ENCODE measurements at regions not wholly inside any gene's neighbourhood (a gene's known extent, or its start where the extent isn't known, plus 50 kb on each side); places are given as distances from the start of the nearest gene placed in this dataset.

DNA sequence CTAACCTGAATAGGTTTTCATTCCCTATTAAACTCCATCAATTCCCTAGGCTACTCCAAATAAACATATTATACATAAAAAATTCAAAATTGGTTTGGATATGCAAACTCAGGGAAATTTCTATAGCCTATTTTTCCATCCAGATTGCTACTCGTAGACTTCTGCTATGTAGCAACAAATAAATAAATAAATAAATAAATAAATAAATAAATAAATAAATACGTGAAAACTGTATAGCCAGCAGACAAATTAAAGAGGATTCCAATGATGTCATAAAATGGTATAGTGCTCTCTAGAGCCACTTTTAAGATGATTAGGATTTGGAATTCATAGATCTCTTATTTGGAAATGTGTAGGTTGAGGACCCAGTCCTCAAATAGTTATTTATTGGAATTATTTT is 1193.2 kb upstream of the NUDT12 start:
- 84 to 88% methylated on average over 2 of the region's 2 CpGs for WGBS, 2 donors
- DNase-seq, result no peak
- H3K4me1 ChIP-seq (ENCODE audit: control insufficient read depth in 5 of 5, insufficient read depth in 5 of 5, low read length in 5 of 5), result no peaks in the 10 kb centered on the region
- H3K36me3 ChIP-seq (ENCODE audit: control insufficient read depth in 4 of 4, insufficient read depth in 4 of 4, low read length in 4 of 4), result no peaks in the 10 kb centered on the region
- ATAC-seq (ENCODE audit: insufficient read depth, low FRiP score), result no peak
- H3K9ac ChIP-seq (ENCODE audit: insufficient read depth in 1 of 2, low read length in 2 of 2), result no peak overlapping the region
- H3K9me3 ChIP-seq (ENCODE audit: control insufficient read depth in 4 of 4, insufficient read depth in 3 of 4, low read length in 3 of 4), result peaks cover 0 to 4% (median 0%) of the 10 kb centered on the region in 4 donors
- H3K27ac ChIP-seq (ENCODE audit: low read depth in 1 of 2, low read length in 1 of 2), result no peak overlapping the region
- no peak overlapping the region for H3K4me3 ChIP-seq
- H3K27me3 ChIP-seq (ENCODE audit: control insufficient read depth in 3 of 3, insufficient read depth in 3 of 3, low read length in 2 of 3), result no peaks in the 10 kb centered on the region
- TF ChIP-seq CTCF (IDR thresholded peaks at IDR 0.05; ENCODE audit: control extremely low read depth, extremely low read depth), result no peak

- H3K4me1 ChIP-seq (ENCODE audit: control insufficient read depth in 5 of 5, insufficient read depth in 5 of 5, low read length in 5 of 5), result no peaks in the 10 kb centered on the region
- DNase-seq (no peak), ATAC-seq (ENCODE audit: insufficient read depth, low FRiP score) (no peak)
- H3K9me3 ChIP-seq (ENCODE audit: control insufficient read depth in 4 of 4, insufficient read depth in 3 of 4, low read length in 3 of 4), result no peaks in the 10 kb centered on the region
- no peak overlapping the region for H3K9ac ChIP-seq (ENCODE audit: insufficient read depth in 1 of 2, low read length in 2 of 2)
- TF ChIP-seq CTCF (IDR thresholded peaks at IDR 0.05; ENCODE audit: control extremely low read depth, extremely low read depth), result no peak
- H3K36me3 ChIP-seq (ENCODE audit: control insufficient read depth in 4 of 4, insufficient read depth in 4 of 4, low read length in 4 of 4), result no peaks in the 10 kb centered on the region
- no peak overlapping the region for H3K4me3 ChIP-seq
- H3K27me3 ChIP-seq (ENCODE audit: control insufficient read depth in 3 of 3, insufficient read depth in 3 of 3, low read length in 2 of 3), result no peaks in the 10 kb centered on the region
- no peak overlapping the region for H3K27ac ChIP-seq (ENCODE audit: low read depth in 1 of 2, low read length in 1 of 2)
- 72 to 81% methylated on average over 3 of the region's 3 CpGs for WGBS, 2 donors
These were observed 1191.9 kb upstream of the NUDT12 start for GRCh38 chr5:104754311-104754995.

DNA sequence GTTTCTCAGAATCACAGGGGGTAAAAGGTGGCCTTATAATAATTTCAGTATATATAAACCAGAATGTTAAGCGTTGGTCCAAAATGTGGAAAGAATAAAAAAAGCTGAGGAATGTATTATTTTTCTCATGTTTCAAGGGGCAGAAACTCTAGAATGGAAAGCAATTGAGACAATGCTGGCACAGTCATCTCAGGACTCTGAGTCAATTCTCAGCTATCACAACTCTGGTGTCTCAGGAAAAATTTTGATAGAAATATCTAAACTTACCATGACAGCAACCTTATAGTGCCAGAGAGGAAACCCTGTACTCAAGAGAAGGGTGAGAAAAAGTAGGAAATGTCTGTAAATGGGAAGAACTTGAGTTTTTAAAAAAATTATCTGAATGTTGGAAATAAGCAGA is 1189.4 kb upstream of the NUDT12 start:
- Histone ChIP-seq H3K4me3 (no peak overlapping the region), H3K27ac (ENCODE audit: low read depth in 1 of 2, low read length in 1 of 2) (no peak overlapping the region), H3K9me3 (ENCODE audit: control insufficient read depth in 4 of 4, insufficient read depth in 3 of 4, low read length in 3 of 4) (peaks cover 0 to 2% (median 0%) of the 10 kb centered on the region in 4 donors), H3K27me3 (ENCODE audit: control insufficient read depth in 3 of 3, insufficient read depth in 3 of 3, low read length in 2 of 3) (no peaks in the 10 kb centered on the region), H3K36me3 (ENCODE audit: control insufficient read depth in 4 of 4, insufficient read depth in 4 of 4, low read length in 4 of 4) (no peaks in the 10 kb centered on the region), H3K4me1 (ENCODE audit: control insufficient read depth in 5 of 5, insufficient read depth in 5 of 5, low read length in 5 of 5) (no peaks in the 10 kb centered on the region), H3K9ac (ENCODE audit: insufficient read depth in 1 of 2, low read length in 2 of 2) (no peak overlapping the region)
- ATAC-seq (ENCODE audit: insufficient read depth, low FRiP score) (no peak), DNase-seq (no peak)
- TF ChIP-seq CTCF (IDR thresholded peaks at IDR 0.05; ENCODE audit: control extremely low read depth, extremely low read depth), result no peak
- WGBS, 2 donors, result 88 to 93% methylated on average over 1 of the region's 1 CpG

DNA sequence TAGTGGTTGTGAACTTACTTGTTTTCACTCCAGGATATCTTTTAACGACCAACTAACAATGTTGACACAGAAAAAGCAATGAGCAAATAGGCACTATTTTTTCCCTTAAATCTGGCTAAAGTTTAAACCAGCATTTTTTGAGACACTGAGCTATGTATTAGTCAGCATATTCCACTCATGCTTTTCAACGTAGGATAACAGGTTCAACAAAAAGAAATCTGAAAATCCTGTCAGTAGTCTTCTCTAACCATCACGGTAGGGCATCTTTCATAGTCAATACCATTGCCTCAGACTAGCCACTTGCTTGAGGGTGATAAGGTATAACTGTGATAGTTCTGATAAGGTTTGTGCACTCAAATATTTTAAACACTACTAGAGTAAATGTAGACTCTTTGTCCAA is 1177.3 kb upstream of the NUDT12 start:
- ATAC-seq (ENCODE audit: insufficient read depth, low FRiP score), result no peak
- Histone ChIP-seq H3K36me3 (ENCODE audit: control insufficient read depth in 4 of 4, insufficient read depth in 4 of 4, low read length in 4 of 4) (no peaks in the 10 kb centered on the region), H3K27me3 (ENCODE audit: control insufficient read depth in 3 of 3, insufficient read depth in 3 of 3, low read length in 2 of 3) (no peaks in the 10 kb centered on the region), H3K27ac (ENCODE audit: low read depth in 1 of 2, low read length in 1 of 2) (no peak overlapping the region), H3K9me3 (ENCODE audit: control insufficient read depth in 4 of 4, insufficient read depth in 3 of 4, low read length in 3 of 4) (peaks cover 0 to 4% (median 0%) of the 10 kb centered on the region in 4 donors), H3K9ac (ENCODE audit: insufficient read depth in 1 of 2, low read length in 2 of 2) (no peak overlapping the region), H3K4me1 (ENCODE audit: control insufficient read depth in 5 of 5, insufficient read depth in 5 of 5, low read length in 5 of 5) (no peaks in the 10 kb centered on the region), H3K4me3 (no peak overlapping the region)
- DNase-seq, result no peak
- no peak for TF ChIP-seq CTCF (IDR thresholded peaks at IDR 0.05; ENCODE audit: control extremely low read depth, extremely low read depth)
- 53 to 69% methylated on average over 3 of the region's 3 CpGs for WGBS, 2 donors
